SU-DHL-6 (cell line): ENCODE measurements at regions not wholly inside any gene's neighbourhood (a gene's known extent, or its start where the extent isn't known, plus 50 kb on each side); places are given as distances from the start of the nearest gene placed in this dataset.

Experiments
- H2AFZ ChIP-seq: fragments of 200-600 bp; sonication (generic); 2 replicates; pipeline ENCODE4 v1.6.1; 2014; ENCODE audit warnings: low read depth, mild to moderate bottlenecking, moderate library complexity, mixed read lengths, antibody characterized with exemption, low read length; ENCODE audit not compliant: severe bottlenecking
- H3F3A ChIP-seq: fragments of 200-600 bp; shearing (Covaris generic); 2 replicates; pipeline ENCODE4 v1.6.0; 2016; ENCODE audit warnings: antibody characterized with exemption, mild to moderate bottlenecking; ENCODE audit not compliant: insufficient read depth
- H3K27ac ChIP-seq: fragments of 200-600 bp; sonication (generic); 2 replicates; pipeline ENCODE4 v1.5.1; 2016; ENCODE audit warnings: low read depth, mild to moderate bottlenecking, low read length, moderate library complexity, mixed read lengths
- H3K27me3 ChIP-seq: fragments of 200-600 bp; sonication (generic), shearing (Covaris generic); 2 replicates; pipeline ENCODE4 v1.6.0; 2014; ENCODE audit warnings: mild to moderate bottlenecking, low read length
- H3K36me3 ChIP-seq: fragments of 200-600 bp; sonication (generic); 2 replicates; pipeline ENCODE4 v1.6.1; 2014; ENCODE audit warnings: mild to moderate bottlenecking, low read length, mixed read lengths
- H3K4me2 ChIP-seq: fragments of 300-600, 200-600 bp; shearing (Covaris generic), sonication (generic); 2 replicates; pipeline ENCODE4 v1.6.0; 2014; ENCODE audit warnings: low read length, low read depth, mild to moderate bottlenecking; ENCODE audit not compliant: poor library complexity, severe bottlenecking
- H3K4me3 ChIP-seq: fragments of 200-600 bp; sonication (generic); 2 replicates; pipeline ENCODE4 v1.5.1; 2014; ENCODE audit warnings: antibody characterized with exemption, low read length, mild to moderate bottlenecking, mixed read lengths; ENCODE audit not compliant: insufficient read depth, poor library complexity, severe bottlenecking
- H3K79me2 ChIP-seq: fragments of 200-600 bp; sonication (generic); 2 replicates; pipeline ENCODE4 v1.6.1; 2014; ENCODE audit warnings: mild to moderate bottlenecking, low read length, moderate library complexity; ENCODE audit not compliant: insufficient read depth
- H3K9ac ChIP-seq: fragments of 200-600 bp; sonication (generic); 2 replicates; pipeline ENCODE4 v1.7.0; 2014; ENCODE audit warnings: mild to moderate bottlenecking, low read length
- H3K9me2 ChIP-seq: fragments of 200-600 bp; sonication (generic); replicated peaks from 2 replicates; pipeline ENCODE4 v1.6.1; 2014; ENCODE audit warnings: low read length; ENCODE audit not compliant: insufficient read depth
- H3K9me3 ChIP-seq: fragments of 200-600 bp; sonication (generic); 2 replicates; pipeline ENCODE4 v1.6.1; 2014; ENCODE audit warnings: low read length, mixed read lengths; ENCODE audit not compliant: insufficient read depth
- H4K20me1 ChIP-seq: fragments of 200-600 bp; sonication (generic); 2 replicates; pipeline ENCODE4 v1.6.1; 2014; ENCODE audit warnings: low read depth, mild to moderate bottlenecking, antibody characterized with exemption, low read length, moderate library complexity, mixed read lengths
- EZH2phosphoT487 ChIP-seq: fragments of 200-600 bp; sonication (generic), shearing (Covaris generic); conservative IDR thresholded peaks from 2 replicates; pipeline ENCODE4 v1.6.1; 2018; ENCODE audit warnings: mild to moderate bottlenecking, antibody characterized with exemption, low read length, moderate library complexity, mixed read lengths
- TF ChIP-seq, protein P1 (sequence below): fragments of 200-600 bp; sonication (generic); IDR thresholded peaks from one replicate; pipeline ENCODE4 v1.5.1; 2017; ENCODE audit warnings: antibody characterized with exemption, mild to moderate bottlenecking, low read length, moderate library complexity; ENCODE audit not compliant: insufficient read depth, poor library complexity, severe bottlenecking

GRCh38 chr12:88729196-88729595 lies 148.9 kb upstream of the KITLG start:
- H2AFZ ChIP-seq: no peak overlapping the region
- H3K27me3 ChIP-seq: no peaks in the 10 kb centered on the region
- no peaks in the 10 kb centered on the region for H4K20me1 ChIP-seq
- TF ChIP-seq EZH2phosphoT487: no peak
- TF ChIP-seq, protein P1, sequence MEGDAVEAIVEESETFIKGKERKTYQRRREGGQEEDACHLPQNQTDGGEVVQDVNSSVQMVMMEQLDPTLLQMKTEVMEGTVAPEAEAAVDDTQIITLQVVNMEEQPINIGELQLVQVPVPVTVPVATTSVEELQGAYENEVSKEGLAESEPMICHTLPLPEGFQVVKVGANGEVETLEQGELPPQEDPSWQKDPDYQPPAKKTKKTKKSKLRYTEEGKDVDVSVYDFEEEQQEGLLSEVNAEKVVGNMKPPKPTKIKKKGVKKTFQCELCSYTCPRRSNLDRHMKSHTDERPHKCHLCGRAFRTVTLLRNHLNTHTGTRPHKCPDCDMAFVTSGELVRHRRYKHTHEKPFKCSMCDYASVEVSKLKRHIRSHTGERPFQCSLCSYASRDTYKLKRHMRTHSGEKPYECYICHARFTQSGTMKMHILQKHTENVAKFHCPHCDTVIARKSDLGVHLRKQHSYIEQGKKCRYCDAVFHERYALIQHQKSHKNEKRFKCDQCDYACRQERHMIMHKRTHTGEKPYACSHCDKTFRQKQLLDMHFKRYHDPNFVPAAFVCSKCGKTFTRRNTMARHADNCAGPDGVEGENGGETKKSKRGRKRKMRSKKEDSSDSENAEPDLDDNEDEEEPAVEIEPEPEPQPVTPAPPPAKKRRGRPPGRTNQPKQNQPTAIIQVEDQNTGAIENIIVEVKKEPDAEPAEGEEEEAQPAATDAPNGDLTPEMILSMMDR: no peak
- H3F3A ChIP-seq: no peaks in the 10 kb centered on the region
- no peak overlapping the region for H3K4me3 ChIP-seq
- H3K9ac ChIP-seq: no peak overlapping the region
- H3K36me3 ChIP-seq: no peaks in the 10 kb centered on the region
- H3K9me3 ChIP-seq: no peaks in the 10 kb centered on the region
- no peak overlapping the region for H3K27ac ChIP-seq
- no peaks in the 10 kb centered on the region for H3K79me2 ChIP-seq
- no peak overlapping the region for H3K4me2 ChIP-seq
- no peaks in the 10 kb centered on the region for H3K9me2 ChIP-seq

- Histone ChIP-seq H3K79me2 (no peaks in the 10 kb centered on the region), H3F3A (no peaks in the 10 kb centered on the region), H3K4me3 (no peak overlapping the region), H3K4me2 (no peak overlapping the region), H3K9ac (no peak overlapping the region), H3K27me3 (no peaks in the 10 kb centered on the region), H3K9me3 (no peaks in the 10 kb centered on the region), H3K27ac (no peak overlapping the region), H4K20me1 (no peaks in the 10 kb centered on the region), H3K9me2 (no peaks in the 10 kb centered on the region), H3K36me3 (no peaks in the 10 kb centered on the region), H2AFZ (no peak overlapping the region)
- no peak for TF ChIP-seq EZH2phosphoT487
- TF ChIP-seq, protein P1: no peak
Observed at GRCh38 chr12:88726806-88727720, 146.8 kb upstream of the KITLG start.

- Histone ChIP-seq H3K27ac (no peak overlapping the region), H3F3A (no peaks in the 10 kb centered on the region), H3K36me3 (no peaks in the 10 kb centered on the region), H3K9ac (no peak overlapping the region), H3K79me2 (no peaks in the 10 kb centered on the region), H3K9me2 (no peaks in the 10 kb centered on the region), H3K4me3 (no peak overlapping the region), H4K20me1 (no peaks in the 10 kb centered on the region), H3K27me3 (no peaks in the 10 kb centered on the region), H3K4me2 (no peak overlapping the region), H3K9me3 (no peaks in the 10 kb centered on the region), H2AFZ (no peak overlapping the region)
- no peak for TF ChIP-seq EZH2phosphoT487
- TF ChIP-seq, protein P1: no peak
Observed at GRCh38 chr12:88725592-88726143, 145.4 kb upstream of the KITLG start.
